ENCODE measurements at regions not wholly inside any gene's neighbourhood (a gene's known extent, or its start where the extent isn't known, plus 50 kb on each side); places are given as distances from the start of the nearest gene placed in this dataset.
A peak's percentile ranks its signal among the peaks of the same experiment; 100 is the strongest.

GRCh38 chr3:194756791-194757325 is 71.2 kb downstream of the FAM43A start:
- CTCF ChIA-PET = no interaction called here
- DNase-seq = no peak

GRCh38 chr3:194757647-194758061 is 72.0 kb downstream of the FAM43A start:
- no peak overlapping the region for H3K27ac Mint-ChIP-seq
- H3K4me1 Mint-ChIP-seq (ENCODE audit: low read depth) = no peaks in the 10 kb centered on the region
- intact Hi-C loops (cut with micrococcal nuclease) = no loop called here
- no peak overlapping the region for H3K4me3 Mint-ChIP-seq
- no peaks in the 10 kb centered on the region for H3K36me3 Mint-ChIP-seq (ENCODE audit: low read depth)
- no peak for DNase-seq
- CTCF ChIA-PET = interaction anchor here (0.7 kb wide), 1 partner anchor 466 kb away, joined by 3 read pairs; no protein-coding TSS in a partner anchor
- H3K9me3 Mint-ChIP-seq = no peaks in the 10 kb centered on the region
- no peaks in the 10 kb centered on the region for H3K27me3 Mint-ChIP-seq (ENCODE audit: low read depth)

More at GRCh38 chr3:194756791-194757325, 71.2 kb downstream of the FAM43A start:
- H3K27ac Mint-ChIP-seq = no peak overlapping the region
- H3K4me3 Mint-ChIP-seq = no peak overlapping the region
- H3K9me3 Mint-ChIP-seq = no peaks in the 10 kb centered on the region
- no peaks in the 10 kb centered on the region for H3K27me3 Mint-ChIP-seq (ENCODE audit: low read depth)
- intact Hi-C loops (cut with micrococcal nuclease) = no loop called here
- no peaks in the 10 kb centered on the region for H3K4me1 Mint-ChIP-seq (ENCODE audit: low read depth)
- no peaks in the 10 kb centered on the region for H3K36me3 Mint-ChIP-seq (ENCODE audit: low read depth)

GRCh38 chr3:194758716-194759115 is 73.0 kb downstream of the FAM43A start:
- no peaks in the 10 kb centered on the region for H3K27me3 Mint-ChIP-seq (ENCODE audit: low read depth)
- no peaks in the 10 kb centered on the region for H3K9me3 Mint-ChIP-seq
- CTCF ChIA-PET = no interaction called here
- intact Hi-C loops (cut with micrococcal nuclease) = no loop called here
- H3K4me3 Mint-ChIP-seq = no peak overlapping the region
- no peaks in the 10 kb centered on the region for H3K4me1 Mint-ChIP-seq (ENCODE audit: low read depth)
- H3K36me3 Mint-ChIP-seq (ENCODE audit: low read depth) = no peaks in the 10 kb centered on the region
- no peak overlapping the region for H3K27ac Mint-ChIP-seq
- DNase-seq = no peak

GRCh38 chr3:194760494-194761137 is 74.9 kb downstream of the FAM43A start:
- Mint-ChIP-seq H3K27me3 (ENCODE audit: low read depth) (no peaks in the 10 kb centered on the region), H3K4me1 (ENCODE audit: low read depth) (no peaks in the 10 kb centered on the region), H3K27ac (no peak overlapping the region), H3K9me3 (no peaks in the 10 kb centered on the region), H3K4me3 (no peak overlapping the region), H3K36me3 (ENCODE audit: low read depth) (no peaks in the 10 kb centered on the region)
- intact Hi-C loops (cut with micrococcal nuclease) = no loop called here
- CTCF ChIA-PET = no interaction called here
- no peak for DNase-seq

GRCh38 chr3:194761384-194761783 is 75.7 kb downstream of the FAM43A start:
- intact Hi-C loops (cut with micrococcal nuclease) = no loop called here
- CTCF ChIA-PET = no interaction called here
- Mint-ChIP-seq H3K27ac (no peak overlapping the region), H3K4me3 (no peak overlapping the region), H3K9me3 (no peaks in the 10 kb centered on the region), H3K4me1 (ENCODE audit: low read depth) (no peaks in the 10 kb centered on the region), H3K36me3 (ENCODE audit: low read depth) (no peaks in the 10 kb centered on the region), H3K27me3 (ENCODE audit: low read depth) (no peaks in the 10 kb centered on the region)
- DNase-seq = no peak

- no peak for DNase-seq
- Mint-ChIP-seq H3K4me3 (no peak overlapping the region), H3K27ac (no peak overlapping the region), H3K36me3 (ENCODE audit: low read depth) (no peaks in the 10 kb centered on the region), H3K9me3 (no peaks in the 10 kb centered on the region), H3K4me1 (ENCODE audit: low read depth) (peaks cover 11% of the 10 kb centered on the region), H3K27me3 (ENCODE audit: low read depth) (no peaks in the 10 kb centered on the region)
- intact Hi-C loops (cut with micrococcal nuclease) = no loop called here
- CTCF ChIA-PET = no interaction called here
Measured at GRCh38 chr3:194766845-194767244, 81.2 kb downstream of the FAM43A start.

- intact Hi-C loops (cut with micrococcal nuclease) = loop anchor here (2.0 kb wide), 1 partner anchor 185 kb away; no protein-coding TSS in a partner anchor
- H3K9me3 Mint-ChIP-seq = no peaks in the 10 kb centered on the region
- CTCF ChIA-PET = no interaction called here
- peaks cover 11% of the 10 kb centered on the region for H3K4me1 Mint-ChIP-seq (ENCODE audit: low read depth)
- H3K36me3 Mint-ChIP-seq (ENCODE audit: low read depth) = no peaks in the 10 kb centered on the region
- H3K4me3 Mint-ChIP-seq = no peak overlapping the region
- H3K27ac Mint-ChIP-seq = no peak overlapping the region
- H3K27me3 Mint-ChIP-seq (ENCODE audit: low read depth) = no peaks in the 10 kb centered on the region
- DNase-seq = no peak
Measured at GRCh38 chr3:194767446-194768207, 81.9 kb downstream of the FAM43A start.

- Mint-ChIP-seq H3K4me3 (peak overlapping the region; percentile 62), H3K36me3 (ENCODE audit: low read depth) (no peaks in the 10 kb centered on the region), H3K9me3 (no peaks in the 10 kb centered on the region), H3K27ac (peak overlapping the region; percentile 60), H3K27me3 (ENCODE audit: low read depth) (no peaks in the 10 kb centered on the region), H3K4me1 (ENCODE audit: low read depth) (peaks cover 11% of the 10 kb centered on the region)
- intact Hi-C loops (cut with micrococcal nuclease) = loop anchor here (2.0 kb wide), 1 partner anchor 186 kb away; no protein-coding TSS in a partner anchor
- CTCF ChIA-PET = interaction anchor here (0.6 to 1.2 kb wide), 5 partner anchors 9 to 121 kb away, joined by 3 to 5 read pairs (median 3); no protein-coding TSS in a partner anchor
- no peak for DNase-seq
Measured at GRCh38 chr3:194768586-194768985, 82.9 kb downstream of the FAM43A start.

- CTCF ChIA-PET = interaction anchor here (0.6 to 1.2 kb wide), 7 partner anchors 9 to 211 kb away, joined by 3 to 5 read pairs (median 3); no protein-coding TSS in a partner anchor
- peak overlapping the region; percentile 70 for H3K4me3 Mint-ChIP-seq
- H3K4me1 Mint-ChIP-seq (ENCODE audit: low read depth) = peaks cover 11% of the 10 kb centered on the region
- no peaks in the 10 kb centered on the region for H3K27me3 Mint-ChIP-seq (ENCODE audit: low read depth)
- DNase-seq = peak; percentile 99
- peak overlapping the region; percentile 66 for H3K27ac Mint-ChIP-seq
- no peaks in the 10 kb centered on the region for H3K36me3 Mint-ChIP-seq (ENCODE audit: low read depth)
- intact Hi-C loops (cut with micrococcal nuclease) = loop anchor here (1.0 to 2.0 kb wide), 7 partner anchors 82 to 674 kb away; partner anchors contain the start of genes ACAP2, ATP13A3 and LSG1
- no peaks in the 10 kb centered on the region for H3K9me3 Mint-ChIP-seq
Measured at GRCh38 chr3:194769020-194769643, 83.4 kb downstream of the FAM43A start.

- Mint-ChIP-seq H3K4me3 (no peak overlapping the region), H3K27ac (no peak overlapping the region)
- CTCF ChIA-PET = interaction anchor here (0.6 kb wide), 1 partner anchor 106 kb away, joined by 3 read pairs; no protein-coding TSS in a partner anchor
Measured at GRCh38 chr3:194772241-194773000, 86.7 kb downstream of the FAM43A start.

GRCh38 chr3:194773216-194773615 is 87.5 kb downstream of the FAM43A start:
- Mint-ChIP-seq H3K4me3 (no peak overlapping the region), H3K27me3 (ENCODE audit: low read depth) (peaks cover 2% of the 10 kb centered on the region), H3K9me3 (no peaks in the 10 kb centered on the region), H3K36me3 (ENCODE audit: low read depth) (no peaks in the 10 kb centered on the region), H3K27ac (no peak overlapping the region), H3K4me1 (ENCODE audit: low read depth) (peaks cover 9% of the 10 kb centered on the region)
- CTCF ChIA-PET = no interaction called here
- intact Hi-C loops (cut with micrococcal nuclease) = no loop called here
- DNase-seq = no peak

More at GRCh38 chr3:194772241-194773000, 86.7 kb downstream of the FAM43A start:
- Mint-ChIP-seq H3K27me3 (ENCODE audit: low read depth) (peaks cover 2% of the 10 kb centered on the region), H3K4me1 (ENCODE audit: low read depth) (peaks cover 11% of the 10 kb centered on the region), H3K36me3 (ENCODE audit: low read depth) (no peaks in the 10 kb centered on the region), H3K9me3 (no peaks in the 10 kb centered on the region)
- DNase-seq = no peak
- intact Hi-C loops (cut with micrococcal nuclease) = no loop called here
